K562 (cell line): ENCODE measurements at regions not wholly inside any gene's neighbourhood (a gene's known extent, or its start where the extent isn't known, plus 50 kb on each side); places are given as distances from the start of the nearest gene placed in this dataset.

Experiments used
- ATAC-seq: fragments of 200-7000 bp; cut with Tn5 transposase; 3 replicates; pipeline ENCODE4 v1.9.1; 2020; ENCODE audit warnings: moderate library complexity
- BruUV-seq: library from RNA; stranded (reverse); fragments of 400-500 nt; replicated peaks from 2 replicates; lab custom pipeline; 2021; lab: Mats Ljungman, UMichigan
- CTCF ChIA-PET: fragments of 300-600 bp; formaldehyde crosslinking; extraction: SDS; loops from one replicate; lab custom pipeline; 2021; ENCODE audit warnings: low intra/inter-chr PET ratio; lab: Yijun Ruan, JAX
- POLR2A ChIA-PET: fragments of 300-600, 350-650 bp; sonication (Branson Sonifier 250); formaldehyde crosslinking; extraction: SDS; loops from one replicate; lab custom pipeline; 2021; ENCODE audit warnings: antibody characterized with exemption, inconsistent platforms; lab: Yijun Ruan, JAX
- DNase-seq, 4 experiments: peaks; one replicate each; pipeline versions ENCODE4 v3.0.0 to v3.0.0-alpha.2; 2011 to 2018; ENCODE audit warnings: low spot score in 3 of 4, mixed read lengths in 3 of 4; ENCODE audit errors: extremely low read depth in 1 of 4
- FAIRE-seq: peaks from 2 replicates; lab custom pipeline; 2011; peaks lifted over from hg19 to GRCh38; lab: Jason Lieb, UNC
- H2AFZ ChIP-seq: 2 replicates; pipeline ENCODE4 v1.6.0; 2011; ENCODE audit warnings: low read depth, low read length, control low read depth, inconsistent platforms
- H3K27ac ChIP-seq: fragments of 200-600 bp; 3 replicates; pipeline ENCODE4 v1.8.0; 2011; ENCODE audit warnings: low read depth, mild to moderate bottlenecking, control low read depth, inconsistent platforms, low read length, moderate library complexity, mixed read lengths; ENCODE audit errors: extremely low read depth
- H3K27me3 ChIP-seq, 2 experiments: fragments of 300-600 bp in 1 of 2; 2 replicates in 1 of 2; 3 replicates in 1 of 2; pipeline versions ENCODE4 v1.6.0 to v1.8.0; 2011; ENCODE audit warnings: inconsistent platforms in 2 of 2, low read length in 2 of 2, mild to moderate bottlenecking in 1 of 2, mixed read lengths in 1 of 2, moderate library complexity in 1 of 2; ENCODE audit not compliant: control insufficient read depth in 2 of 2, insufficient read depth in 2 of 2
- H3K36me3 ChIP-seq: fragments of 300-600 bp; 3 replicates; pipeline ENCODE4 v1.8.0; 2011; ENCODE audit warnings: mild to moderate bottlenecking, low read length, inconsistent platforms; ENCODE audit not compliant: control insufficient read depth, insufficient read depth
- H3K4me1 ChIP-seq, 2 experiments: fragments of 200-600 bp in 1 of 2; replicated peaks in 1 of 2; 2 replicates in 1 of 2; 3 replicates in 1 of 2; pipeline versions ENCODE4 v1.5.1 to v1.8.0; 2011; ENCODE audit warnings: inconsistent platforms in 2 of 2, low read length in 2 of 2, mild to moderate bottlenecking in 1 of 2, mixed read lengths in 1 of 2, moderate library complexity in 1 of 2; ENCODE audit not compliant: control insufficient read depth in 2 of 2, insufficient read depth in 2 of 2
- H3K4me2 ChIP-seq: 2 replicates; pipeline ENCODE4 v1.6.1; 2011; ENCODE audit warnings: low read length, control low read depth, inconsistent platforms, mixed read lengths; ENCODE audit not compliant: insufficient read depth
- H3K4me3 ChIP-seq: fragments of 200-600 bp; sonication (generic), shearing (Covaris generic); 2 replicates; pipeline ENCODE4 v1.5.1; 2016; ENCODE audit warnings: control low read depth, inconsistent platforms
- H3K79me2 ChIP-seq: fragments of 200-600 bp; 3 replicates; pipeline ENCODE4 v1.8.0; 2011; ENCODE audit warnings: low read length, inconsistent platforms; ENCODE audit not compliant: control insufficient read depth, insufficient read depth
- H3K9ac ChIP-seq, 2 experiments: 2 replicates each; pipeline versions ENCODE4 v1.6.0 to v1.6.1; 2011; ENCODE audit warnings: low read depth in 2 of 2, low read length in 2 of 2, control low read depth in 1 of 2, inconsistent platforms in 1 of 2, mild to moderate bottlenecking in 1 of 2, mixed read lengths in 1 of 2; ENCODE audit not compliant: insufficient read depth in 1 of 2
- H3K9me1 ChIP-seq: one replicate; pipeline ENCODE4 v1.6.0; 2011; ENCODE audit warnings: inconsistent platforms, mild to moderate bottlenecking, low read length, moderate library complexity; ENCODE audit not compliant: control insufficient read depth, insufficient read depth
- H3K9me3 ChIP-seq: replicated peaks from 2 replicates; pipeline ENCODE4 v1.5.1; 2011; ENCODE audit warnings: low read depth, low read length, inconsistent platforms; ENCODE audit not compliant: control insufficient read depth, insufficient read depth
- H4K20me1 ChIP-seq: replicated peaks from 2 replicates; pipeline ENCODE4 v1.6.1; 2011; ENCODE audit warnings: low read length, inconsistent platforms, mixed read lengths; ENCODE audit not compliant: control insufficient read depth, insufficient read depth
- BRD4 ChIP-seq: fragments of 200-600 bp; sonication (generic); IDR thresholded peaks from 2 replicates; pipeline ENCODE4 v1.6.1; 2017; ENCODE audit warnings: inconsistent platforms
- NR2C1 ChIP-seq, 2 experiments: fragments of 450-650 bp; IDR thresholded peaks; 2 replicates each; pipeline ENCODE4 v1.6.1; 2017; ENCODE audit warnings: mild to moderate bottlenecking in 2 of 2, antibody characterized with exemption in 1 of 2, inconsistent platforms in 1 of 2, missing compliant biosample characterization in 1 of 2, missing genetic modification characterization in 1 of 2
- SIN3B ChIP-seq: fragments of 450-650 bp; IDR thresholded peaks from 2 replicates; pipeline ENCODE4 v1.6.1; 2017; ENCODE audit warnings: low read depth, mild to moderate bottlenecking, moderate library complexity
- WGBS: fragments of 100-300 bp; shearing (Covaris generic); methylation state at CpG from one replicate; pipeline ENCODE4 v1.1.6; 2016; ENCODE audit warnings: low coverage, mixed read lengths; ENCODE audit not compliant: insufficient coverage; ENCODE audit errors: missing lambda C conversion rate; 5-methylcytosine and 5-hydroxymethylcytosine counted together
- in situ Hi-C: fragments of 300-500 bp; cut with MboI; formaldehyde crosslinking; loops from 4 replicates; pipeline ENCODE4 v1.15.0; 2018; ENCODE audit warnings: inconsistent platforms, mixed read lengths
- intact Hi-C: fragments of 100-400 bp; cut with micrococcal nuclease; formaldehyde crosslinking; loops from 2 replicates; pipeline ENCODE4 v1.14.2; 2022
- TF ChIP-seq, protein P1 (sequence below): fragments of 450-650 bp; conservative IDR thresholded peaks from 2 replicates; pipeline ENCODE4 v1.6.1; 2016; ENCODE audit warnings: missing genetic modification characterization, low read depth, mild to moderate bottlenecking, missing compliant biosample characterization, moderate library complexity

GRCh38 chr7:79610748-79611304 lies 157.4 kb upstream of the MAGI2 start (continued):
- TF ChIP-seq, protein P1, sequence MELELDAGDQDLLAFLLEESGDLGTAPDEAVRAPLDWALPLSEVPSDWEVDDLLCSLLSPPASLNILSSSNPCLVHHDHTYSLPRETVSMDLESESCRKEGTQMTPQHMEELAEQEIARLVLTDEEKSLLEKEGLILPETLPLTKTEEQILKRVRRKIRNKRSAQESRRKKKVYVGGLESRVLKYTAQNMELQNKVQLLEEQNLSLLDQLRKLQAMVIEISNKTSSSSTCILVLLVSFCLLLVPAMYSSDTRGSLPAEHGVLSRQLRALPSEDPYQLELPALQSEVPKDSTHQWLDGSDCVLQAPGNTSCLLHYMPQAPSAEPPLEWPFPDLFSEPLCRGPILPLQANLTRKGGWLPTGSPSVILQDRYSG (tag), result no peak
- TF ChIP-seq NR2C1 (IDR thresholded peaks at IDR 0.05), result no peak
- TF ChIP-seq NR2C1 (tag; IDR thresholded peaks at IDR 0.05), result no peak
- TF ChIP-seq, all 486 proteins: peak for 0

GRCh38 chr7:79610313-79610712 lies 156.8 kb upstream of the MAGI2 start:
- Histone ChIP-seq H3K4me1 (no peaks in the 10 kb centered on the region), H3K9ac (no peak overlapping the region), H3K36me3 (no peaks in the 10 kb centered on the region), H3K27me3 (no peaks in the 10 kb centered on the region), H4K20me1 (no peaks in the 10 kb centered on the region), H3K4me2 (no peak overlapping the region), H3K9me1 (no peaks in the 10 kb centered on the region), H3K9me3 (no peaks in the 10 kb centered on the region), H3K27ac (no peak overlapping the region), H3K79me2 (no peaks in the 10 kb centered on the region), H2AFZ (no peak overlapping the region), H3K4me3 (no peak overlapping the region)
- intact Hi-C loops, result no loop called here
- ATAC-seq (no peak), DNase-seq (no peak), FAIRE-seq (no peak)
- CTCF ChIA-PET, result no interaction called here
- WGBS, result 0% methylated on average over 1 of the region's 1 CpG
- TF ChIP-seq BRD4 (no peak), SIN3B (no peak)
- no TSS peak for BruUV-seq
- in situ Hi-C loops, result no loop called here
- POLR2A ChIA-PET, result interaction anchor here (0.6 kb wide), 1 partner anchor 1237 kb away, joined by 3 read pairs; no protein-coding TSS in a partner anchor
